PC-3 (cell line): ENCODE measurements at regions not wholly inside any gene's neighbourhood (a gene's known extent, or its start where the extent isn't known, plus 50 kb on each side); places are given as distances from the start of the nearest gene placed in this dataset.
A peak's percentile ranks its signal among the peaks of the same experiment; 100 is the strongest.

ENCODE experiments used
- ATAC-seq: fragments of 200-7000 bp; cut with Tn5 transposase; 2 replicates; pipeline ENCODE4 v1.9.1; 2020; ENCODE audit warnings: mild to moderate bottlenecking, moderate library complexity
- BruUV-seq: library from RNA; stranded (reverse); fragments of 400-500 nt; replicated peaks from 2 replicates; lab custom pipeline; 2021; lab: Mats Ljungman, UMichigan
- CTCF ChIA-PET: fragments of 300-600 bp; sonication (Branson Sonifier 250); formaldehyde crosslinking; loops from one replicate; lab custom pipeline; 2022; ENCODE audit warnings: antibody characterized with exemption; lab: Charles Lee
- POLR2A ChIA-PET: fragments of 300-600 bp; sonication (Branson Sonifier 250); formaldehyde crosslinking; loops from one replicate; lab custom pipeline; 2022; ENCODE audit warnings: antibody characterized with exemption; ENCODE audit not compliant: unreplicated experiment; lab: Charles Lee
- DNase-seq: peaks from one replicate; pipeline ENCODE4 v3.0.0-alpha.2; 2015
- H2AFZ ChIP-seq: fragments of 300-600 bp; sonication (generic); 2 replicates; pipeline ENCODE4 v1.6.0; 2016; ENCODE audit warnings: antibody characterized with exemption, low read length
- H3F3A ChIP-seq: fragments of 300-600 bp; sonication (generic); one replicate; pipeline ENCODE4 v1.6.0; 2017; ENCODE audit warnings: antibody characterized with exemption, low read length, control low read depth, mild to moderate bottlenecking; ENCODE audit not compliant: unreplicated experiment
- H3K27ac ChIP-seq: fragments of 300-600 bp; sonication (generic); 2 replicates; pipeline ENCODE4 v1.5.1; 2016; ENCODE audit warnings: mild to moderate bottlenecking, low read length
- H3K27me3 ChIP-seq: fragments of 300-600 bp; sonication (generic); 2 replicates; pipeline ENCODE4 v1.6.1; 2016; ENCODE audit warnings: low read length, mixed read lengths
- H3K36me3 ChIP-seq: fragments of 300-600 bp; sonication (generic); 2 replicates; pipeline ENCODE4 v1.6.1; 2016; ENCODE audit warnings: low read depth, mixed run types, low read length, mixed read lengths
- H3K4me1 ChIP-seq: fragments of 300-600 bp; sonication (generic); 2 replicates; pipeline ENCODE4 v1.5.1; 2016; ENCODE audit warnings: low read length; ENCODE audit not compliant: insufficient read depth
- H3K4me2 ChIP-seq: fragments of 300-600 bp; sonication (generic); 2 replicates; pipeline ENCODE4 v1.6.0; 2016; ENCODE audit warnings: low read length
- H3K4me3 ChIP-seq: fragments of 300-600 bp; sonication (generic); 2 replicates; pipeline ENCODE4 v1.5.1; 2016; ENCODE audit warnings: mild to moderate bottlenecking, low read length, mixed read lengths
- H3K79me2 ChIP-seq: fragments of 300-600 bp; sonication (generic); 2 replicates; pipeline ENCODE4 v1.6.1; 2017; ENCODE audit warnings: low read length, mixed read lengths
- H3K9ac ChIP-seq: fragments of 300-600 bp; sonication (generic); 2 replicates; pipeline ENCODE4 v1.6.0; 2016; ENCODE audit warnings: mild to moderate bottlenecking, low read length
- H3K9me2 ChIP-seq: fragments of 300-600 bp; sonication (generic); replicated peaks from 2 replicates; pipeline ENCODE4 v1.6.1; 2016; ENCODE audit warnings: mixed run types, low read length, mixed read lengths
- H3K9me3 ChIP-seq: fragments of 300-600 bp; sonication (generic); 2 replicates; pipeline ENCODE4 v1.6.1; 2016; ENCODE audit warnings: low read length, mixed read lengths
- H4K20me1 ChIP-seq: fragments of 300-600 bp; sonication (generic); 2 replicates; pipeline ENCODE4 v1.6.1; 2016; ENCODE audit warnings: low read length, mixed read lengths
- EZH2 ChIP-seq: fragments of 300-600 bp; sonication (generic); IDR thresholded peaks from one replicate; pipeline ENCODE4 v1.6.1; 2017; ENCODE audit warnings: antibody characterized with exemption, mild to moderate bottlenecking, low read length; ENCODE audit not compliant: unreplicated experiment
- EZH2phosphoT487 ChIP-seq: fragments of 300-600 bp; sonication (generic); IDR thresholded peaks from 2 replicates; pipeline ENCODE4 v1.6.1; 2018; ENCODE audit warnings: mild to moderate bottlenecking, antibody characterized with exemption, low read length, borderline replicate concordance
- intact Hi-C: fragments of 100-400 bp; cut with micrococcal nuclease; formaldehyde crosslinking; loops from 2 replicates; pipeline ENCODE4 v1.9.0; 2023
- TF ChIP-seq, protein P1 (sequence below): fragments of 300-600 bp; sonication (generic); conservative IDR thresholded peaks from 2 replicates; pipeline ENCODE4 v1.5.1; 2017; ENCODE audit warnings: antibody characterized with exemption, low read depth, mild to moderate bottlenecking, low read length

DNA sequence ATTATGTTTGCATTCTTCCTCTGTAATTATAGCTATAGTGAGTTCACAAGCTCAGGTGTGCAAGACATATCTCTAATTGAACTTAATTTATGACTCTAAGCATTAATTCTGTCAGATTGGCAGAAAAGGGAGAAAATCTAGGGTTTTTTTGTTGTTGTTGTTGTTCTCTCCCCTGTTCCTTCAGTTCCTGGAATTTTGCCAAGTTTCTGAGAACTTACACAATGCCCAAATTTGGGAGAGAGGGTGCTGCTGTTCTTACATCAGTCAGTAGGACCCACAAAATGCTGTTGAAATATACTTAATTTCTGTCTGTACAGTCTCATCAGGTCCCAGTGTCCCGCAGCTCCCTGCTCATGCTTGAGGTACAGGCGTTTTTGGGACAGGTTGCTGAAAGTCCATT, 221.8 kb upstream of the RBMS1 start:
- Histone ChIP-seq H3K4me1 (peaks cover 19% of the 10 kb centered on the region), H3K9me3 (no peaks in the 10 kb centered on the region), H3K27me3 (no peaks in the 10 kb centered on the region), H3K9me2 (no peaks in the 10 kb centered on the region), H3K27ac (no peak overlapping the region), H3K36me3 (no peaks in the 10 kb centered on the region), H3F3A (no peaks in the 10 kb centered on the region), H3K4me3 (no peak overlapping the region), H3K9ac (no peak overlapping the region), H3K4me2 (no peak overlapping the region), H2AFZ (no peak overlapping the region), H4K20me1 (no peaks in the 10 kb centered on the region), H3K79me2 (no peaks in the 10 kb centered on the region)
- intact Hi-C loops: no loop called here
- ChIA-PET CTCF (no interaction called here), POLR2A (no interaction called here)
- DNase-seq (no peak), ATAC-seq (no peak)
- BruUV-seq: no TSS peak
- TF ChIP-seq EZH2phosphoT487: no peak
- TF ChIP-seq, protein P1, sequence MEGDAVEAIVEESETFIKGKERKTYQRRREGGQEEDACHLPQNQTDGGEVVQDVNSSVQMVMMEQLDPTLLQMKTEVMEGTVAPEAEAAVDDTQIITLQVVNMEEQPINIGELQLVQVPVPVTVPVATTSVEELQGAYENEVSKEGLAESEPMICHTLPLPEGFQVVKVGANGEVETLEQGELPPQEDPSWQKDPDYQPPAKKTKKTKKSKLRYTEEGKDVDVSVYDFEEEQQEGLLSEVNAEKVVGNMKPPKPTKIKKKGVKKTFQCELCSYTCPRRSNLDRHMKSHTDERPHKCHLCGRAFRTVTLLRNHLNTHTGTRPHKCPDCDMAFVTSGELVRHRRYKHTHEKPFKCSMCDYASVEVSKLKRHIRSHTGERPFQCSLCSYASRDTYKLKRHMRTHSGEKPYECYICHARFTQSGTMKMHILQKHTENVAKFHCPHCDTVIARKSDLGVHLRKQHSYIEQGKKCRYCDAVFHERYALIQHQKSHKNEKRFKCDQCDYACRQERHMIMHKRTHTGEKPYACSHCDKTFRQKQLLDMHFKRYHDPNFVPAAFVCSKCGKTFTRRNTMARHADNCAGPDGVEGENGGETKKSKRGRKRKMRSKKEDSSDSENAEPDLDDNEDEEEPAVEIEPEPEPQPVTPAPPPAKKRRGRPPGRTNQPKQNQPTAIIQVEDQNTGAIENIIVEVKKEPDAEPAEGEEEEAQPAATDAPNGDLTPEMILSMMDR: no peak
- TF ChIP-seq EZH2: no peak

DNA sequence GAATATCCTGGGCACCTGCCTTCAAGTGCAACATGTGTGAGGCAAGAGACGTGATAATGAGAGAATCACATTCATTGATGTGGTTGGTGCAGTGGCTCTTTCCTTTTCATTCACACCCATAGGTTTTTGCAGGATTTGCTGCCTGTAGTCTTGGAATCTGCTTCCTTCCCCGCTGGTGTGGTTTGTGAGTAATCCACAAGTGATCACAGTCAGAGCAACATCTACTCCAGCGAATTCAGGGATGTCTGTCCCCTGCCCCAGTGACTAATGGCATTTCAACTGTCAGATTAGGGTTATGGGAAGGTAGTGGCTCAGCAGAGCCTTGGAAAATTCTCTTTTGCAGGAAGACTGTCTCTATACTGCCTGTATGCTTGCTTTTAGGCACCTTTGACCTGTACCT, 225.5 kb upstream of the RBMS1 start:
- BruUV-seq: no TSS peak
- TF ChIP-seq EZH2phosphoT487: no peak
- no peak for TF ChIP-seq EZH2
- TF ChIP-seq, protein P1: no peak
- no peak overlapping the region for H3K9ac ChIP-seq
- H3K27ac ChIP-seq: peak overlapping the region; percentile 9
- no peaks in the 10 kb centered on the region for H3F3A ChIP-seq
- intact Hi-C loops: no loop called here
- H3K36me3 ChIP-seq: no peaks in the 10 kb centered on the region
- H3K27me3 ChIP-seq: no peaks in the 10 kb centered on the region
- no peak overlapping the region for H2AFZ ChIP-seq
- ATAC-seq (peak; percentile 93), DNase-seq (peak; percentile 83)
- ChIA-PET POLR2A (no interaction called here), CTCF (no interaction called here)
- H4K20me1 ChIP-seq: no peaks in the 10 kb centered on the region
- H3K4me3 ChIP-seq: no peak overlapping the region
- peaks cover 21% of the 10 kb centered on the region for H3K4me1 ChIP-seq
- no peaks in the 10 kb centered on the region for H3K79me2 ChIP-seq
- no peaks in the 10 kb centered on the region for H3K9me3 ChIP-seq
- peak overlapping the region; percentile 26 for H3K4me2 ChIP-seq
- no peaks in the 10 kb centered on the region for H3K9me2 ChIP-seq

DNA sequence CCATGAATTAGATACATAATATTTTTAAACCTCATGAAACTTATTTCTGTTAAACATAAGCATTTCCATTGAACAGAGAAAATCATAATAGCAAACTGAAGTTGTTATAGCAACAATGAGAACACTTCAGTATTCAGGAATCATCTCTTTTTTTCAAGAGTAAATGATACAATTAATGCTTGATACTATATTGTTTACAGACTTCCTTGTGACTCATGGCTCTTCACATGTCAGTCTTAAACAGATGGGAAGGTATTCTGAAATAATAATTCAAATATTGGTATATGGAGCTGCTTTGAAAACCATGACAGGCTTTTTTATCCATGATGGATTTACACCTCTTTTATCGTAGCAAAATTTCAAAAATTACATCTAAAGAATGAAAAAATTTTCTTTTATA, 226.5 kb upstream of the RBMS1 start:
- CTCF ChIA-PET: no interaction called here
- DNase-seq: peak; percentile 42
- Histone ChIP-seq H3K4me2 (peak overlapping the region; percentile 26), H3K9me2 (no peaks in the 10 kb centered on the region), H4K20me1 (no peaks in the 10 kb centered on the region), H3K9ac (no peak overlapping the region), H3K27ac (peak overlapping the region; percentile 9), H3K9me3 (no peaks in the 10 kb centered on the region), H3K4me3 (no peak overlapping the region), H3K4me1 (peaks cover 21% of the 10 kb centered on the region), H3K27me3 (no peaks in the 10 kb centered on the region), H3F3A (no peaks in the 10 kb centered on the region), H2AFZ (no peak overlapping the region), H3K79me2 (no peaks in the 10 kb centered on the region), H3K36me3 (no peaks in the 10 kb centered on the region)
- TF ChIP-seq, protein P1: no peak
- no peak for TF ChIP-seq EZH2phosphoT487
- TF ChIP-seq EZH2: no peak
- no TSS peak for BruUV-seq
- ATAC-seq: peak; percentile 76
- intact Hi-C loops: no loop called here
- POLR2A ChIA-PET: no interaction called here
